ENCODE measurements at regions not wholly inside any gene's neighbourhood (a gene's known extent, or its start where the extent isn't known, plus 50 kb on each side); places are given as distances from the start of the nearest gene placed in this dataset.

- Histone ChIP-seq H3K4me1 (ENCODE audit: control insufficient read depth, low read depth, low read length) (no peaks in the 10 kb centered on the region), H3K4ac (ENCODE audit: low read depth, low read length) (no peak overlapping the region), H4K8ac (ENCODE audit: low read depth, low read length) (no peak overlapping the region), H2AK5ac (ENCODE audit: low read length) (no peak overlapping the region), H3K79me2 (ENCODE audit: control insufficient read depth, insufficient read depth, low read length) (no peaks in the 10 kb centered on the region), H3K27me3 (ENCODE audit: insufficient read depth, low read length, poor library complexity) (no peaks in the 10 kb centered on the region), H3K27ac (ENCODE audit: low read depth, low read length) (no peak overlapping the region), H2BK5ac (ENCODE audit: low read length) (no peak overlapping the region), H3K23ac (ENCODE audit: low read length) (no peak overlapping the region), H3K56ac (ENCODE audit: low read length) (no peak overlapping the region), H3K18ac (ENCODE audit: low read length) (no peak overlapping the region), H3K9ac (ENCODE audit: low read length) (no peak overlapping the region), H3K4me3 (ENCODE audit: low read length) (no peak overlapping the region), H3K36me3 (ENCODE audit: control insufficient read depth, insufficient read depth, low read length) (no peaks in the 10 kb centered on the region), H2BK120ac (ENCODE audit: low read depth, low read length) (no peak overlapping the region), H2BK15ac (replicated peaks; ENCODE audit: low read depth) (no peak overlapping the region), H3K79me1 (ENCODE audit: low read length) (no peaks in the 10 kb centered on the region), H3K4me2 (ENCODE audit: low read length) (no peak overlapping the region), H4K5ac (ENCODE audit: low read length) (no peak overlapping the region)
- no peak for DNase-seq
- no CpG with 5 or more reads among the region's 2 CpGs for WGBS (ENCODE audit: extremely low coverage, insufficient coverage, low lambda C conversion rate)
These were observed 126.4 kb downstream of the CCER1 start for GRCh38 chr12:90828621-90829020.

- no peak overlapping the region for H3K4me2 ChIP-seq (ENCODE audit: low read length)
- no peak overlapping the region for H3K9ac ChIP-seq (ENCODE audit: low read length)
- no peak overlapping the region for H4K5ac ChIP-seq (ENCODE audit: low read length)
- no peak for DNase-seq
- H3K4me1 ChIP-seq (ENCODE audit: control insufficient read depth, low read depth, low read length), result no peaks in the 10 kb centered on the region
- H3K27me3 ChIP-seq (ENCODE audit: insufficient read depth, low read length, poor library complexity), result no peaks in the 10 kb centered on the region
- no peak overlapping the region for H3K56ac ChIP-seq (ENCODE audit: low read length)
- H3K27ac ChIP-seq (ENCODE audit: low read depth, low read length), result no peak overlapping the region
- no peaks in the 10 kb centered on the region for H3K79me2 ChIP-seq (ENCODE audit: control insufficient read depth, insufficient read depth, low read length)
- no peak overlapping the region for H3K18ac ChIP-seq (ENCODE audit: low read length)
- H3K36me3 ChIP-seq (ENCODE audit: control insufficient read depth, insufficient read depth, low read length), result no peaks in the 10 kb centered on the region
- no peak overlapping the region for H3K23ac ChIP-seq (ENCODE audit: low read length)
- no peaks in the 10 kb centered on the region for H3K79me1 ChIP-seq (ENCODE audit: low read length)
- H4K8ac ChIP-seq (ENCODE audit: low read depth, low read length), result no peak overlapping the region
- no peak overlapping the region for H2BK5ac ChIP-seq (ENCODE audit: low read length)
- H3K4ac ChIP-seq (ENCODE audit: low read depth, low read length), result no peak overlapping the region
- no peak overlapping the region for H2AK5ac ChIP-seq (ENCODE audit: low read length)
- no peak overlapping the region for H2BK120ac ChIP-seq (ENCODE audit: low read depth, low read length)
- H3K4me3 ChIP-seq (ENCODE audit: low read length), result no peak overlapping the region
- H2BK15ac ChIP-seq (replicated peaks; ENCODE audit: low read depth), result no peak overlapping the region
These were observed 127.4 kb downstream of the CCER1 start for GRCh38 chr12:90827567-90827966.

GRCh38 chr12:90826036-90826435 lies 128.9 kb downstream of the CCER1 start:
- H3K56ac ChIP-seq (ENCODE audit: low read length), result no peak overlapping the region
- H3K4me3 ChIP-seq (ENCODE audit: low read length), result no peak overlapping the region
- WGBS (ENCODE audit: extremely low coverage, insufficient coverage, low lambda C conversion rate), result no CpG with 5 or more reads among the region's 3 CpGs
- no peaks in the 10 kb centered on the region for H3K36me3 ChIP-seq (ENCODE audit: control insufficient read depth, insufficient read depth, low read length)
- H2BK120ac ChIP-seq (ENCODE audit: low read depth, low read length), result no peak overlapping the region
- no peak overlapping the region for H4K5ac ChIP-seq (ENCODE audit: low read length)
- H3K4ac ChIP-seq (ENCODE audit: low read depth, low read length), result no peak overlapping the region
- H2AK5ac ChIP-seq (ENCODE audit: low read length), result no peak overlapping the region
- no peaks in the 10 kb centered on the region for H3K27me3 ChIP-seq (ENCODE audit: insufficient read depth, low read length, poor library complexity)
- no peaks in the 10 kb centered on the region for H3K79me1 ChIP-seq (ENCODE audit: low read length)
- H3K18ac ChIP-seq (ENCODE audit: low read length), result no peak overlapping the region
- H3K23ac ChIP-seq (ENCODE audit: low read length), result no peak overlapping the region
- no peak overlapping the region for H3K9ac ChIP-seq (ENCODE audit: low read length)
- no peak for DNase-seq
- no peaks in the 10 kb centered on the region for H3K4me1 ChIP-seq (ENCODE audit: control insufficient read depth, low read depth, low read length)
- H3K79me2 ChIP-seq (ENCODE audit: control insufficient read depth, insufficient read depth, low read length), result no peaks in the 10 kb centered on the region
- H3K27ac ChIP-seq (ENCODE audit: low read depth, low read length), result no peak overlapping the region
- no peak overlapping the region for H2BK5ac ChIP-seq (ENCODE audit: low read length)
- no peak overlapping the region for H4K8ac ChIP-seq (ENCODE audit: low read depth, low read length)
- no peak overlapping the region for H2BK15ac ChIP-seq (replicated peaks; ENCODE audit: low read depth)
- no peak overlapping the region for H3K4me2 ChIP-seq (ENCODE audit: low read length)

- WGBS (ENCODE audit: extremely low coverage, insufficient coverage, low lambda C conversion rate), result no CpG with 5 or more reads among the region's 32 CpGs
These were observed 131.1 kb downstream of the CCER1 start for GRCh38 chr12:90823859-90824258.

GRCh38 chr12:90819709-90820108 lies 135.3 kb downstream of the CCER1 start:
- Histone ChIP-seq H3K36me3 (ENCODE audit: control insufficient read depth, insufficient read depth, low read length) (no peaks in the 10 kb centered on the region), H3K56ac (ENCODE audit: low read length) (no peak overlapping the region), H3K27me3 (ENCODE audit: insufficient read depth, low read length, poor library complexity) (no peaks in the 10 kb centered on the region), H4K5ac (ENCODE audit: low read length) (no peak overlapping the region), H2BK15ac (replicated peaks; ENCODE audit: low read depth) (no peak overlapping the region), H3K27ac (ENCODE audit: low read depth, low read length) (no peak overlapping the region), H3K79me1 (ENCODE audit: low read length) (no peaks in the 10 kb centered on the region), H3K79me2 (ENCODE audit: control insufficient read depth, insufficient read depth, low read length) (no peaks in the 10 kb centered on the region), H2BK5ac (ENCODE audit: low read length) (no peak overlapping the region), H4K8ac (ENCODE audit: low read depth, low read length) (no peak overlapping the region), H3K4me1 (ENCODE audit: control insufficient read depth, low read depth, low read length) (no peaks in the 10 kb centered on the region), H2AK5ac (ENCODE audit: low read length) (no peak overlapping the region), H3K4ac (ENCODE audit: low read depth, low read length) (no peak overlapping the region), H3K23ac (ENCODE audit: low read length) (no peak overlapping the region), H2BK120ac (ENCODE audit: low read depth, low read length) (no peak overlapping the region), H3K4me2 (ENCODE audit: low read length) (no peak overlapping the region), H3K18ac (ENCODE audit: low read length) (no peak overlapping the region), H3K9ac (ENCODE audit: low read length) (no peak overlapping the region), H3K4me3 (ENCODE audit: low read length) (no peak overlapping the region)
- no peak for DNase-seq

More at GRCh38 chr12:90823859-90824258, 131.1 kb downstream of the CCER1 start:
- H3K36me3 ChIP-seq (ENCODE audit: control insufficient read depth, insufficient read depth, low read length), result no peaks in the 10 kb centered on the region
- DNase-seq, result no peak
- no peaks in the 10 kb centered on the region for H3K27me3 ChIP-seq (ENCODE audit: insufficient read depth, low read length, poor library complexity)
- H3K79me1 ChIP-seq (ENCODE audit: low read length), result no peaks in the 10 kb centered on the region
- H2BK15ac ChIP-seq (replicated peaks; ENCODE audit: low read depth), result no peak overlapping the region
- no peak overlapping the region for H3K23ac ChIP-seq (ENCODE audit: low read length)
- no peak overlapping the region for H3K4me3 ChIP-seq (ENCODE audit: low read length)
- no peak overlapping the region for H3K56ac ChIP-seq (ENCODE audit: low read length)
- H2BK5ac ChIP-seq (ENCODE audit: low read length), result no peak overlapping the region
- H3K18ac ChIP-seq (ENCODE audit: low read length), result no peak overlapping the region
- H3K27ac ChIP-seq (ENCODE audit: low read depth, low read length), result no peak overlapping the region
- no peak overlapping the region for H2BK120ac ChIP-seq (ENCODE audit: low read depth, low read length)
- no peak overlapping the region for H4K5ac ChIP-seq (ENCODE audit: low read length)
- no peaks in the 10 kb centered on the region for H3K4me1 ChIP-seq (ENCODE audit: control insufficient read depth, low read depth, low read length)
- no peak overlapping the region for H4K8ac ChIP-seq (ENCODE audit: low read depth, low read length)
- H3K79me2 ChIP-seq (ENCODE audit: control insufficient read depth, insufficient read depth, low read length), result no peaks in the 10 kb centered on the region
- no peak overlapping the region for H3K4me2 ChIP-seq (ENCODE audit: low read length)
- no peak overlapping the region for H2AK5ac ChIP-seq (ENCODE audit: low read length)
- H3K4ac ChIP-seq (ENCODE audit: low read depth, low read length), result no peak overlapping the region
- no peak overlapping the region for H3K9ac ChIP-seq (ENCODE audit: low read length)

- H3K79me1 ChIP-seq (ENCODE audit: low read length), result no peaks in the 10 kb centered on the region
- no peak overlapping the region for H3K4ac ChIP-seq (ENCODE audit: low read depth, low read length)
- no peak overlapping the region for H3K18ac ChIP-seq (ENCODE audit: low read length)
- no peak overlapping the region for H3K23ac ChIP-seq (ENCODE audit: low read length)
- no peak overlapping the region for H4K5ac ChIP-seq (ENCODE audit: low read length)
- H3K9ac ChIP-seq (ENCODE audit: low read length), result no peak overlapping the region
- no peaks in the 10 kb centered on the region for H3K36me3 ChIP-seq (ENCODE audit: control insufficient read depth, insufficient read depth, low read length)
- H3K4me2 ChIP-seq (ENCODE audit: low read length), result no peak overlapping the region
- H2BK15ac ChIP-seq (replicated peaks; ENCODE audit: low read depth), result no peak overlapping the region
- no peaks in the 10 kb centered on the region for H3K4me1 ChIP-seq (ENCODE audit: control insufficient read depth, low read depth, low read length)
- H2AK5ac ChIP-seq (ENCODE audit: low read length), result no peak overlapping the region
- no peak overlapping the region for H2BK5ac ChIP-seq (ENCODE audit: low read length)
- no peak overlapping the region for H3K56ac ChIP-seq (ENCODE audit: low read length)
- no peak overlapping the region for H3K27ac ChIP-seq (ENCODE audit: low read depth, low read length)
- no peaks in the 10 kb centered on the region for H3K79me2 ChIP-seq (ENCODE audit: control insufficient read depth, insufficient read depth, low read length)
- H3K4me3 ChIP-seq (ENCODE audit: low read length), result no peak overlapping the region
- WGBS (ENCODE audit: extremely low coverage, insufficient coverage, low lambda C conversion rate), result no CpG with 5 or more reads among the region's 3 CpGs
- H2BK120ac ChIP-seq (ENCODE audit: low read depth, low read length), result no peak overlapping the region
- no peak overlapping the region for H4K8ac ChIP-seq (ENCODE audit: low read depth, low read length)
- H3K27me3 ChIP-seq (ENCODE audit: insufficient read depth, low read length, poor library complexity), result no peaks in the 10 kb centered on the region
- DNase-seq, result no peak
These were observed 138.5 kb downstream of the CCER1 start for GRCh38 chr12:90816353-90817089.

Data from mesendoderm (in vitro differentiated cells).